Pancreas (tissue), 10 donors: ENCODE measurements at regions not wholly inside any gene's neighbourhood (a gene's known extent, or its start where the extent isn't known, plus 50 kb on each side); places are given as distances from the start of the nearest gene placed in this dataset.

Experiments used
- ATAC-seq, 4 donors: fragments of 200-7000 bp; cut with Tn5 transposase; one replicate each; pipeline versions ENCODE4 v1.8.0 to v1.9.1; 2020; ENCODE audit warnings: mild to moderate bottlenecking in 4 of 4, moderate library complexity in 4 of 4
- DNase-seq, 6 donors: peaks; one replicate each; pipeline ENCODE4 v3.0.0-alpha.2; 2020
- FAIRE-seq: peaks from 2 replicates; lab custom pipeline; 2012; peaks lifted over from hg19 to GRCh38; lab: Jason Lieb, UNC
- H3K27ac ChIP-seq, 4 donors: fragments of 200-600 bp; sonication (generic); 1 replicate in 3 of 4; 2 replicates in 1 of 4; pipeline versions ENCODE4 v1.5.0 to v1.8.0; 2020
- H3K27me3 ChIP-seq, 4 donors: fragments of 200-600 bp; one replicate each; pipeline ENCODE4 v1.8.0; 2021
- H3K36me3 ChIP-seq, 3 donors: fragments of 200-600 bp; sonication (generic) in 1 of 3; one replicate each; pipeline versions ENCODE4 v1.5.0 to v1.8.0; 2020 to 2021
- H3K4me1 ChIP-seq, 3 donors: fragments of 200-600 bp; one replicate each; pipeline ENCODE4 v1.8.0; 2021
- H3K4me3 ChIP-seq, 4 donors: fragments of 200-600 bp; sonication (generic) in 2 of 4; one replicate each; pipeline versions ENCODE4 v1.5.0 to v1.8.0; 2020 to 2021
- H3K9me3 ChIP-seq, 4 donors: fragments of 200-600 bp; one replicate each; pipeline ENCODE4 v1.8.0; 2021
- CTCF ChIP-seq, 4 donors: fragments of 200-600 bp; sonication (generic) in 3 of 4; IDR thresholded peaks; one replicate each; pipeline versions ENCODE4 v1.5.0 to v1.8.0; 2021; ENCODE audit warnings: antibody characterized with exemption in 4 of 4
- WGBS, 2 donors: extraction: QIAGEN DNeasy Blood & Tissue Kit; methylation state at CpG; one replicate each; pipeline ENCODE4 v1.1.7; 2013; 5-methylcytosine and 5-hydroxymethylcytosine counted together
- intact Hi-C, 3 donors: fragments of 100-400 bp; cut with DNase I; formaldehyde crosslinking; loops; one replicate each; pipeline versions ENCODE4 v1.11.1 to v1.14.2; 2022
- donor health status: healthy with polysubstance abuse.
- donor health status: DM: no; HTN: no; CAD: no; lungs with moderate emphysema.
- donor health status: DM: no; HTN: no; CAD: no.
- donor health status: control.
- donor health status: control.
- donor health status: Bipolar disorder and iron deficiency.
- donor health status: DM: yes; HTN: yes; CAD: no.
- donor health status: DM: no; HTN: no; CAD: no.
- donor health status: DM: no; HTN: no; CAD: no.
- donor health status: DM: yes; HTN: yes; CAD: no.

- intact Hi-C loops: no loop called here
- H3K4me1 ChIP-seq: no peaks in the 10 kb centered on the region
- H3K4me3 ChIP-seq: no peak overlapping the region
- no peaks in the 10 kb centered on the region for H3K27me3 ChIP-seq
- no peak for FAIRE-seq
- ATAC-seq: no peak
- DNase-seq: no peak
- no peaks in the 10 kb centered on the region for H3K36me3 ChIP-seq
- H3K27ac ChIP-seq: no peak overlapping the region
- H3K9me3 ChIP-seq: no peaks in the 10 kb centered on the region
- no peak for TF ChIP-seq CTCF (IDR thresholded peaks at IDR 0.05)
These were observed 107.1 kb upstream of the FTMT start for GRCh38 chr5:121744577-121744976.

DNA sequence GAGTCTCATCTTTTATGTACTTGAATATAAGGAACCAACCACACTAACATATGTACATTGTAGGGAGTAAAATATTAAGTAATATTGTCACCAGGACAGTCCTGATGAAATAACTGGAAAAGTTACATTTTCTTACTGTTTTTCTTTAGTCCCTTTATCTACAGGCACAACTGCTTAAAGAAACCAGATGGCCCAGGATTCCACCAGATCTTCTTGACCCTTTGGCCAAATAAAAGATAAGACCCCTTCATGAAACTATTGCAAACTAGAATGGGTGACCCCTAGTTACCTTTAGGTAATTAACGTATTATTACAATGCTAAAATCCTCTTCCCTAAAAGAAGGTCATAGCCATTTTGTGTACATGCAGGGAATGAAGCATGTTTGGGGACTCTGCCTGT, 106.3 kb upstream of the FTMT start:
- Histone ChIP-seq H3K4me3 (no peak overlapping the region), H3K9me3 (no peaks in the 10 kb centered on the region), H3K27ac (no peak overlapping the region), H3K4me1 (no peaks in the 10 kb centered on the region), H3K27me3 (no peaks in the 10 kb centered on the region), H3K36me3 (no peaks in the 10 kb centered on the region)
- WGBS, 2 donors: 45 to 63% methylated on average over 1 of the region's 1 CpG
- FAIRE-seq: no peak
- DNase-seq: no peak
- no peak for ATAC-seq
- no peak for TF ChIP-seq CTCF (IDR thresholded peaks at IDR 0.05)
- intact Hi-C loops: no loop called here

GRCh38 chr5:121746763-121747162, 104.9 kb upstream of the FTMT start:
- DNase-seq (no peak), ATAC-seq (no peak), FAIRE-seq (no peak)
- Histone ChIP-seq H3K4me1 (no peaks in the 10 kb centered on the region), H3K27ac (no peak overlapping the region), H3K9me3 (no peaks in the 10 kb centered on the region), H3K27me3 (no peaks in the 10 kb centered on the region), H3K4me3 (no peak overlapping the region), H3K36me3 (no peaks in the 10 kb centered on the region)
- TF ChIP-seq CTCF (IDR thresholded peaks at IDR 0.05): no peak
- intact Hi-C loops: no loop called here

DNA sequence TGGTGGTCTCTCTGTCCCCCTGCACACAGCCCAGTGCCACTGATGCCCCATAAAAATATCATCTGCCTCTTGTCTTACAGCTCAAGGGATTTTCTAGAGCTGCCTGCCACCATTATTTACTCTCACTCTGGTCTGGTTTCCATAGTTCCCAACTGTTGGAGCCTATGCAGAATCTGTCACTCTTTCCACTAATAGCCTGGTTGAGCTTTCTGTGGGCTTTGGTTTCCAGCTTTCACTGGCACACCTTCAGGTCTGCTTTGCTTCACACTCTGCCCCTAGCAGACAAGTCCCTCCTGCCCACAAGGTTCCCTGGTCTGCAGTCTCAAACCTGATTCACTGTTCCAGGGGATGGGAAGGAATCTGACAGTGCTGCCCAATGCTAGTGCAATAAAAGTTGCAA, 103.0 kb upstream of the FTMT start:
- no peak overlapping the region for H3K27ac ChIP-seq
- DNase-seq (no peak), ATAC-seq (no peak), FAIRE-seq (no peak)
- TF ChIP-seq CTCF (IDR thresholded peaks at IDR 0.05): no peak
- no peaks in the 10 kb centered on the region for H3K4me1 ChIP-seq
- no peaks in the 10 kb centered on the region for H3K27me3 ChIP-seq
- H3K36me3 ChIP-seq: no peaks in the 10 kb centered on the region
- H3K9me3 ChIP-seq: no peaks in the 10 kb centered on the region
- intact Hi-C loops: no loop called here
- no peak overlapping the region for H3K4me3 ChIP-seq

DNA sequence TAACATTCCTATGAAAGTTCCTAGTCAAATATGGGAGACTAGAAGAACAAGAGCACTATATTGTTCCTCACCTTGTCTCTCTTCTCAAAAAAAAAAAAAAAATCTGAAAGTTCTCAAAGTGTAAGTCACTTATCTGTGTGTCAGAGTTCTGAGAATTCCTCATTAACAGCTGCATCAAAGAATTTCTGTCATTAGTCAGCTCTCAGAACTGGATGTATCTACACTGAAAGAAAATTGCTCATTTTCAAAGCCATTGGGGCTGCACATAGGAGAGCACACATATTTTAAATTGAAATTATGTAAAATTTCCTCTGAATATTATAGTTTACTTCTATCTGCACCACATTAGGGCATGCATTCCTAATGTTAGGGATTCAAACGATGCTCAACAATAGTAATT, 99.5 kb upstream of the FTMT start:
- intact Hi-C loops: no loop called here
- H3K9me3 ChIP-seq: no peaks in the 10 kb centered on the region
- TF ChIP-seq CTCF (IDR thresholded peaks at IDR 0.05): no peak
- H3K27ac ChIP-seq: no peak overlapping the region
- H3K27me3 ChIP-seq: no peaks in the 10 kb centered on the region
- 56 to 87% methylated on average over 1 of the region's 1 CpG for WGBS, 2 donors
- FAIRE-seq (no peak), DNase-seq (no peak), ATAC-seq (no peak)
- no peak overlapping the region for H3K4me3 ChIP-seq
- no peaks in the 10 kb centered on the region for H3K36me3 ChIP-seq
- H3K4me1 ChIP-seq: no peaks in the 10 kb centered on the region
